ENCODE measurements at regions not wholly inside any gene's neighbourhood (a gene's known extent, or its start where the extent isn't known, plus 50 kb on each side); places are given as distances from the start of the nearest gene placed in this dataset.
A peak's percentile ranks its signal among the peaks of the same experiment; 100 is the strongest.

GRCh38 chr6:76683985-76684384 lies 611.5 kb upstream of the IMPG1 start:
- no peak for DNase-seq (ENCODE audit: extremely low spot score)
- TF ChIP-seq HDGF (IDR thresholded peaks at IDR 0.05; ENCODE audit: borderline replicate concordance) (no peak), BHLHE40 (IDR thresholded peaks at IDR 0.05; ENCODE audit: borderline replicate concordance) (no peak), NFRKB (IDR thresholded peaks at IDR 0.05) (no peak), LEF1 (IDR thresholded peaks at IDR 0.05; ENCODE audit: borderline replicate concordance) (no peak), SP1 (IDR thresholded peaks at IDR 0.05) (no peak), FOXM1 (IDR thresholded peaks at IDR 0.05; ENCODE audit: borderline replicate concordance) (no peak), ZNF384 (IDR thresholded peaks at IDR 0.05) (no peak), PKNOX1 (IDR thresholded peaks at IDR 0.05) (no peak), ELF4 (IDR thresholded peaks at IDR 0.05) (no peak)
- ChIA-PET CTCF (no interaction called here), POLR2A (no interaction called here)

GRCh38 chr6:76682842-76683241 lies 610.4 kb upstream of the IMPG1 start:
- CTCF ChIA-PET = interaction anchor here (1.4 kb wide), 1 partner anchor 748 kb away, joined by 3 read pairs; no protein-coding TSS in a partner anchor

GRCh38 chr6:76681781-76682180 lies 609.3 kb upstream of the IMPG1 start:
- TF ChIP-seq BHLHE40 (IDR thresholded peaks at IDR 0.05; ENCODE audit: borderline replicate concordance) (no peak), FOXA1 (IDR thresholded peaks at IDR 0.05) (no peak)
- CTCF ChIA-PET = interaction anchor here (1.0 to 1.4 kb wide), 2 partner anchors 98 to 747 kb away, joined by 3 read pairs; no protein-coding TSS in a partner anchor
- POLR2A ChIA-PET = no interaction called here
- no peak for DNase-seq (ENCODE audit: extremely low spot score)

More at GRCh38 chr6:76682842-76683241, 610.4 kb upstream of the IMPG1 start:
- DNase-seq (ENCODE audit: extremely low spot score) = peak; percentile 6
- POLR2A ChIA-PET = no interaction called here
- no peak for TF ChIP-seq ARNT (IDR thresholded peaks at IDR 0.05)
- no peak for TF ChIP-seq PKNOX1 (IDR thresholded peaks at IDR 0.05)
- TF ChIP-seq SP1 (IDR thresholded peaks at IDR 0.05) = no peak
- no peak for TF ChIP-seq HDGF (IDR thresholded peaks at IDR 0.05; ENCODE audit: borderline replicate concordance)
- TF ChIP-seq FOXA1 (IDR thresholded peaks at IDR 0.05) = no peak
- TF ChIP-seq SUZ12 (IDR thresholded peaks at IDR 0.05) = no peak
- no peak for TF ChIP-seq FOXM1 (IDR thresholded peaks at IDR 0.05; ENCODE audit: borderline replicate concordance)
- no peak for TF ChIP-seq NFRKB (IDR thresholded peaks at IDR 0.05)

GRCh38 chr6:76677017-76677416 lies 604.6 kb upstream of the IMPG1 start:
- TF ChIP-seq BHLHE40 (IDR thresholded peaks at IDR 0.05; ENCODE audit: borderline replicate concordance) (no peak), ELF4 (IDR thresholded peaks at IDR 0.05) (no peak), SP1 (IDR thresholded peaks at IDR 0.05) (no peak), TARDBP (IDR thresholded peaks at IDR 0.05) (no peak), PKNOX1 (IDR thresholded peaks at IDR 0.05) (no peak), FOXM1 (IDR thresholded peaks at IDR 0.05; ENCODE audit: borderline replicate concordance) (no peak), ZNF384 (IDR thresholded peaks at IDR 0.05) (no peak), CTBP1 (IDR thresholded peaks at IDR 0.05; ENCODE audit: borderline replicate concordance) (no peak), FOXA1 (IDR thresholded peaks at IDR 0.05) (no peak), SUZ12 (IDR thresholded peaks at IDR 0.05) (no peak), LEF1 (IDR thresholded peaks at IDR 0.05; ENCODE audit: borderline replicate concordance) (no peak), ARNT (IDR thresholded peaks at IDR 0.05) (no peak), L3MBTL2 (conservative IDR thresholded peaks at IDR 0.05) (no peak), NFRKB (IDR thresholded peaks at IDR 0.05) (no peak), HDGF (IDR thresholded peaks at IDR 0.05; ENCODE audit: borderline replicate concordance) (no peak)
- DNase-seq (ENCODE audit: extremely low spot score) = no peak
- CTCF ChIA-PET = no interaction called here
- POLR2A ChIA-PET = no interaction called here

- POLR2A ChIA-PET = no interaction called here
- CTCF ChIA-PET = no interaction called here
- no peak for DNase-seq (ENCODE audit: extremely low spot score)
- TF ChIP-seq ARNT (IDR thresholded peaks at IDR 0.05) (no peak), TARDBP (IDR thresholded peaks at IDR 0.05) (no peak), ZNF384 (IDR thresholded peaks at IDR 0.05) (no peak), ELF4 (IDR thresholded peaks at IDR 0.05) (no peak)
Observed at GRCh38 chr6:76671751-76672150, 599.3 kb upstream of the IMPG1 start.

- TF ChIP-seq FOXM1 (IDR thresholded peaks at IDR 0.05; ENCODE audit: borderline replicate concordance) (no peak), HDGF (IDR thresholded peaks at IDR 0.05; ENCODE audit: borderline replicate concordance) (no peak), CTBP1 (IDR thresholded peaks at IDR 0.05; ENCODE audit: borderline replicate concordance) (no peak), PKNOX1 (IDR thresholded peaks at IDR 0.05) (no peak), FOXA1 (IDR thresholded peaks at IDR 0.05) (no peak), TARDBP (IDR thresholded peaks at IDR 0.05) (no peak), ARNT (IDR thresholded peaks at IDR 0.05) (no peak), SUZ12 (IDR thresholded peaks at IDR 0.05) (no peak), SP1 (IDR thresholded peaks at IDR 0.05) (no peak)
- POLR2A ChIA-PET = no interaction called here
- DNase-seq (ENCODE audit: extremely low spot score) = no peak
- CTCF ChIA-PET = no interaction called here
Observed at GRCh38 chr6:76644231-76644630, 571.8 kb upstream of the IMPG1 start.

- CTCF ChIA-PET = no interaction called here
- POLR2A ChIA-PET = no interaction called here
- DNase-seq (ENCODE audit: extremely low spot score) = no peak
- no peak for TF ChIP-seq PKNOX1 (IDR thresholded peaks at IDR 0.05)
- no peak for TF ChIP-seq HDGF (IDR thresholded peaks at IDR 0.05; ENCODE audit: borderline replicate concordance)
- TF ChIP-seq ZNF384 (IDR thresholded peaks at IDR 0.05) = no peak
- no peak for TF ChIP-seq CTBP1 (IDR thresholded peaks at IDR 0.05; ENCODE audit: borderline replicate concordance)
- no peak for TF ChIP-seq ELF4 (IDR thresholded peaks at IDR 0.05)
- TF ChIP-seq LEF1 (IDR thresholded peaks at IDR 0.05; ENCODE audit: borderline replicate concordance) = no peak
- TF ChIP-seq TARDBP (IDR thresholded peaks at IDR 0.05) = no peak
- no peak for TF ChIP-seq SUZ12 (IDR thresholded peaks at IDR 0.05)
- no peak for TF ChIP-seq SP1 (IDR thresholded peaks at IDR 0.05)
- TF ChIP-seq FOXM1 (IDR thresholded peaks at IDR 0.05; ENCODE audit: borderline replicate concordance) = no peak
- no peak for TF ChIP-seq BHLHE40 (IDR thresholded peaks at IDR 0.05; ENCODE audit: borderline replicate concordance)
- TF ChIP-seq FOXA1 (IDR thresholded peaks at IDR 0.05) = no peak
- no peak for TF ChIP-seq FOXK2 (IDR thresholded peaks at IDR 0.05)
- TF ChIP-seq ARNT (IDR thresholded peaks at IDR 0.05) = no peak
- no peak for TF ChIP-seq NFRKB (IDR thresholded peaks at IDR 0.05)
- no peak for TF ChIP-seq L3MBTL2 (conservative IDR thresholded peaks at IDR 0.05)
Observed at GRCh38 chr6:76639941-76640340, 567.5 kb upstream of the IMPG1 start.

Data from HEK293T (cell line).